Stromal cell of bone marrow (primary cell): ENCODE measurements at regions not wholly inside any gene's neighbourhood (a gene's known extent, or its start where the extent isn't known, plus 50 kb on each side); places are given as distances from the start of the nearest gene placed in this dataset.

Source experiments
- DNase-seq: peaks from one replicate; pipeline ENCODE4 v3.0.0-alpha.2; 2012; ENCODE audit warnings: low read depth

DNA sequence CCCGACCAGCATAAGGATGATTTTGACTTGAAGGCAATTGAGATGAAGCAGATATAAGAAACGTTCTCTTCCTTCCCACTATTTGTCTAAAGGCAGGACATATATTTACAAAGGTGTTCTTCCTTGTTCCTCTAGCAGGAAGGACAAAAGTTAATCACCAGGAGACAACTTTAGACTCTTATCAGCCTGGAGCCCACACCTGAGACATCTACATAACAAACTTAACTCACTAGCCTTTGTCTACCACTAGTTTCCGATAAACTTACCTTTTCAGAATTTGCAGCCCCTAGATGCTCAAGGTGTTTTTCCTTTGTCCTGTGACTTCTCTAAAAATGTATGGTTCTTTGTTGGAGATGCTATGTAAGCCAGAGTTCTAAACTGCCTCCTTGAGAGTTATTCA is 1047.8 kb upstream of the NXPH2 start:
- DNase-seq, result no peak

DNA sequence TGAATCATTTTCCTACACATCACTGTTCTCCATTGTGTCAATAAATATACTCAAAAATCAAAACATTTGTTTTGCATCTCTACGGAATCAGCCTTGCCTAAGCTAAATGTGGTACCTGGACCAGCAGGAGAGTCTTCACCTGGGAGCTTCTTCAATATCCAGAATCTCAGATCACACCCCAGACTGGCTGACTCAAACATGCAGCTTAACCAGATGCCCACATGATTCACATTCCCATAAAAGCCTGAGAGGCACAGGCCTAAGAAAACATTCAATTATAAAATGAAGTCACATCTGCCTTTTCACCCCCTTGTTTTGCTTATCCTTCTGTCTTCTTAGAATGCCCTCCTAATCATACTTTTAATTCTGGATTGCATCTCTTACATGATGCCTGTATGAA is 1045.5 kb upstream of the NXPH2 start:
- DNase-seq, result no peak

DNA sequence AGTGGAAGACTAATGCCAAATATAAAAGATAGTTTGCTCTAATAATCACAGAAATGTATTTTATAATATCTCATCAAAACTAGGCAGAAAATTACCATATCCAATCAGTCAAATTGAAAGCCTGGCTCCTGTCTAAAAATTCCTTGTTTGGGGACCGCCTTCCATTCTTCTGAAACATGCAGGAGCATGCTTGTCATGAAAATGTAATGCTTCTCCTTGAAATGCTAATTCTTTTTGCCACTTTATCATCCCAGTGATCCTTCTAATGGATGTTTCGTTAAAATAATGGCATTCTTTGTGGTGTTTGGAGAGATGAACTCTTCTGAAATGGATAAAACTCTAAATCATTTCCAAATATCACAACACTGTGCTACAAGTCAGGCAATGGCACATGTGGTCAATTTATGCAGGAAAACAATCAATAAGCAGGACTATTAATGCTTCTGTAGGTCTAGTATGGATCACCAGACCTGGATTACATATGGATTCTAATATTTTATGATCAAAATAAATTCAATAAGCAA is 1039.1 kb upstream of the NXPH2 start:
- DNase-seq, result no peak

DNA sequence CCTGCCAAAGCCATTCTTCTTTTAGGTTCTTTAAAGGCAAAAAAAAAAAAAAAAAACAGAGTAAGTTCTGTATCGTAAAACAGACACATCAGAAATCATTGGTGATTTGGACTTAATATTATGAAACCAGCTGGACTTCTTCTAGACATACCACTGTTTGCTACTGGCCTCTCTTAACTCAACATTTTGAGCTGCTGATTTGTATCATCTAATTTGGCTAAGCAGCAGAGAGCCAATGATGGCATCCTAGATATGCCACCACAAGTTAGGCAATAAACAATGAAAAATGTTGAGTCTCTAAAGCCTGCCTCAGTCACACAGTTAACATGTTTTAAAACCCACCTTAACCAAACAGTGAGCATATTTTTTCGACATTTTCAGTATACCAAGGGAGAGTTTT is 1034.3 kb upstream of the NXPH2 start:
- no peak for DNase-seq

DNA sequence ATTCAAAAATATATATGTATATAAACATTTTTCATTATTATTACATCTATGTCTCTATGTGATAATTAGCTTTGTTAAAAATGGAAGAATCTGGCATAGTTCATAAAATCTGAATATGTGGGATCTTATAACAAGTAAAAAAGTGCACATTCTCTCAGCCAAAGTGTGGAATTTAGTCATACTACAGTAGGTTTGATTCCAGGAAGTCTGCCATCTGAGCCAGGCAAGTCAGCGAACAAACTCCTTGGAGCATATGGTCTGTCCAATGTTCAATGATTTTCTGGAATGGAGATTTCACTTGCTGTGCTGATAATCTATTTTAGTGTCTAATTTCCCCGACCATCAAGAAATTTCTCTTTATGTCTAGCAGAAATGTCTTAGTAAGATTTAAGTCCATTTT is 1033.2 kb upstream of the NXPH2 start:
- no peak for DNase-seq

DNA sequence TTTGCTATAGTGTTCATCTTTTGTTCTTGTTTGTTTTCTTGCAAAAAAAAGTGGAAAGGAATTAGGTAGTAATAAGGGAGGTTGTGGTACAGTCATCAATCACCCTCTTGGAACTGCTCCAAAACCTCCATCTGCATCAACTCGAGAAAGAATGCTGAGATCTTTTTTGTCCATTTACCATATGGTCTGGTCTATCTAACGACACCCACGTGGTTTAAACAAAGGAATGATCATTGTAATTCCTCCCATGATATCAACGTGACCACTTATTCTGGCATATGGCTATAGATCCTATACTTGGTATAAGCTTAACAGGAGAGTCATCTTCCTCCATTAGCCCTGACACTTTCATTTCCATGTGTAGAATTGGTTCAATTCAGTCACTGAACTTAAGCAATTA is 1025.3 kb upstream of the NXPH2 start:
- no peak for DNase-seq

DNA sequence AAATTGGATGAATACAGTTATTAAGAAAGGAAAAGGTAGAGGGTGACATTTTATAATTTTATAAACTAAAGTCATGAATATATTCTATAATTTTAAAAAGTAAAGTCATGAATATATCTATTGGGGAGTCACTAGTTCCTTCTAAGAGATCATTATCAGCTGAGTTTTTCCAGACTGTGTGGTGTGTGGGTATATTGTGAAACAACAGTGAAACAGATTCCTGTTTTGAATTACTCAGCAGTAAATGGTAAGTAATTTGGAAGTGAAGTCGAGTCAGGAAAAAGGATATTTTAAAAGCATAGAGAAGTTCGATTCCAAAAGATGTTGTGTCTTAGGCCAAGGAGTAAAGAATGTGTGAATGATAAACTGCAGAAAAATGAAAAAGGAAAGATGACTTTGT is 1018.2 kb upstream of the NXPH2 start:
- peak; percentile 2 for DNase-seq

DNA sequence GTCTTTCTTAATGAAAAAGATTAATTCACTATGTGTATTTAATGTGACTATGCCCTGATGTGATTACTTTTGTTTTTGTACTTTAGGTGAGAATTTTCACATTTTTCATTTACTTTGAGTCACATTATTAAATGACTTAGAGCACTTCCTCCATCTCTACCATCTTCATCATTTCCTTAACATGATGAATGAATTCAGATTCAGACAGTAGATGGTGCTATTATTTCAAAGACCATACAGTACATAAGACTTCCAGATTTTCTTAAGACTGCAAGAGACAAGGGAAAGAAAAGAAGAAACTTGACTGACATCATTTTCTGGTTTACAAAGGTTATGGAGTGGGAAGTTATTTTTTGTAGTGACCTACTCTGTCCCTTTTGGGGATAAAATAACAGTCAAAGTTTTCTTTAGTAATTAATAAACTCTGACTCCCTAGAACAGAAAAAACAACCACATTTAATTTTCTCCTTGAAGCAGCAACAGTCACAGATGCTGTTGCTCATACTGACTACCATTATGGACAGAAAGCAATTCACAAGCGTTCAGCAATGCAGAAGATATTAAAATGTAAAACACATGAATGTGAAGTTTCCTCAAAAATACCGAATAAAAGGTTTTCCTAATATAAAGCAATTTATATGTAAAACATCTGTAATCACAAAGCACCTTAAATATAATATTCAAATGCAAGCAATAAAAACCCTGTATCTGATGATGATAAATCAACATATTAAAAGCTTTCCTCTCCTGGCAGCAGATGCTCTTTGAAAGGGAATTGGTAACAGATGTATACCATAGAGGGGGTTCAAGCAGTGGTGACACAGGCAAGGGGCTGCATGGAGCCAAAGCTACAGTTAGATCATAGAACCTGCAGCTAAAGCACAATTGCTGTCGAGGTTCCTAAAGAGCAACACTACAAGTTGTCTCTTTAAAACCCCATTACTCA is 1010.9 kb upstream of the NXPH2 start:
- peak; percentile 13 for DNase-seq

DNA sequence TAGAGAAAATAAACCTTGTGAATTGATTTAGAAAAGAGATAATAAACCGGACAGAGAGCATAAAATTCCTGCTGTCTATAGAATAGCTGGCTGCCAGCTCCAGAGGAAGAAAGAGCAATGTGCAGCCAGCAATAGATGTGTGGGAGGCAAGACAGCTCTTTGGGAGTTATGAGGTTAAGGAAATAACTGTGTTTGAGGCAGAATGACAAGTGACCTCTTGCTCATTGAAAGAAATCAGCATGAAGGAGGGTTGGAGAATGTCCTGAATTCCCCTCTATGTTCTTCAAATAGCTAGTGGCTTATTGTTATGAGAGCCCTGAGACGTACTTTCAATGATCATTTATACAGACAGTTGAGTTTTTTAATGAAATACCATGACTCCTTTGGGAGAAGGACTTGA is 1009.9 kb upstream of the NXPH2 start:
- no peak for DNase-seq

DNA sequence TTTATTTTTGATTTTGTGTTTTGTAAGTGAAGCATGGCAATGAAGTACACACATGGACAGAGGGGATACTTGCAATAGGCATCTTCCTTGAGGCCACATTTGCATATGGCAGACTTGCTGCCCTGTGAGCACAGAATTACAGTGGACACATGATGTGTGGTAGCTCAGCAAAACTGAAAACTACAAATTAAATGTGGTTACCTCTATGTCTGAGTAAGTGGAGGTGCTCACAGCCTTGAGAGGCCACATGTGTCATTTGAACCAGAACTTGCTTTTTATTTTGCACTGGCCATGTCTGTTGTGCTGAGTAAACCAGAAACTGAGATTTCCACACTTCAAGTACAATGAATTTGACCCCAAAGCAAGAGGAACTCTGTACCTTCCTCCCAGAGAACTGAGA is 998.5 kb upstream of the NXPH2 start:
- DNase-seq, result no peak

DNA sequence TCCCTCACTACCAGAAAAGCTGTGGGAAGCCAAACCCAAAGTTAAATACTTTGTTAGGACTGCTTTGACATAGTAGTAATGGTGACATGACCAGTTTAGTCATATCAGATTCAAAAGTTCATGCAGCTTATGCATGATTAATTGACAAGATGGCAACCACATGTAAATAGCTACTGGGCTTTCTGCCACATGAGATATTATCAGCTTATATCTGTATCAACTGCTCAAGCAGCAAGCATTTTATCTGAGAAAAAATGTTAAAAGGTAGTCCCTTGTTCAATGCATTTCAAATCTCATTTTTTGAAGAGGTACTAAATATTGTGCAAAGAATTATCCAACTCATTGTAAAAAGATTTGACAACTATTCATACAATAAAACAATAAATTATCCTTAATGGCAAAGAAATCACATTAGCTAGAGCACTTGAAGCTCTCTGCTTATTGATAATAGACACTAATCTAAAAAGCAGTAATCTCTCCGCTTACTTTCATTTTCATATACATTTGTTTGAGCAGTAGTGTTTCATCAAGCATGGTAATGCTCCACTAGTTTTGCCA is 993.6 kb upstream of the NXPH2 start:
- no peak for DNase-seq

DNA sequence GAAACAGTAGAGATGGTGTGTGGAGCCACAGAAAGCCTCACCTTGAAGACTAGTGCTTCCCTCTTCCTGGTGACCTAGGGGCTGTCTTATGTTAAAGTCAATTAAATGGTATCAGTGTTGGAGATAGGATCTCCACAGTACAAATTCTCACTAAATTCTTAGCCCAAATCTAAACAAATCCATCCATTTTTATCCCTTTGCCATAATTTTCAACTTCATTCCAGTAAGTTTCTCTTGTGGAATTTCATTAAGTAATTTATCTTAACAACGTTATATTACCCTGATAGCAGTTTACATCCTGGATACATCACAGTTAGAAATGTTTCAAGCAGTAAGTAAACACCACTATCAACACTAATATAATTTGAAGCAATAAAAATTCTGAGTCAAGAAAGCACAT is 989.4 kb upstream of the NXPH2 start:
- DNase-seq, result no peak

DNA sequence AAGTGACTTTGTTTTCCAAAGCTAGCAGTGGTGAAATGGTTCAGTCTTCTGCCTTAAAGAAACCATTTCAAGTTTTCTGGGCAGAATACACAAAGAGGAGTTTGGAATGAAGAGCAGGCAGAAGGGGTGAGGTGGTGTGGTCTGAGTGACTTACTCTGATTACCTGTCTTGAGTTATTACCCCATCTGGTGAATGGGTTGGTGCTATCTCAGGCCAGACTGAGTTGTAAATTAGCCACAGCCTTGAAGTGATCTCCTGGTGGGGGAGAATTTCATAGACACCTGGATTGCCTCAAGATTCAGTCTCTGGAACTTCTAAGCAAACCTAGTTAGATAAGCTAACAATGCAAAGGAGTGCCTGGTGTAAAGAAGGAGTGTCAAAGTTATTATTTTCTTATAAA is 983.5 kb upstream of the NXPH2 start:
- DNase-seq, result no peak

DNA sequence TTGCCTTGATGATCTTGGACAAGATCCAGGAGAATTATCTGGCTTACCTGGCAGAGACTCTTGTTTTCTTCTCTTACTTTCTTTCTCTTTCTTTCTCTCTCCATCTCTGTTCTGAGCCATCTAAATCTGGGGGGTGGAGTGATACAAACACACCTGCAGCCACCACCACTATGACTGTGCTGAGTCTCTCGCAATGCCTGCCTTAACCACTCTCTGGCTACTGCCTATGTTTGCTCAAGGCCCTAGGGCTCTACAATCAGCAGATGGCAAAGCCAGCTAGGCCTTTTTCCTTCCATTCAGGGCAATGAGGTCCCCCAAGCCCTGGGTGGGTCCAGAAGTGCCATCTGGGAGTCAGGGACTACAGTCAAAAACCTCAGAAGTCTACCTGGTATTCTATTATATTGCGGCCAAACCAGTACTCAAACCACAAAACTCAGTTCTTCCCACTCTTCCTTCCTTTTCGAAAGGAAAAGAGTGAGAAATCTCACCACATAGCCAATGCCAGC is 978.9 kb upstream of the NXPH2 start:
- no peak for DNase-seq

DNA sequence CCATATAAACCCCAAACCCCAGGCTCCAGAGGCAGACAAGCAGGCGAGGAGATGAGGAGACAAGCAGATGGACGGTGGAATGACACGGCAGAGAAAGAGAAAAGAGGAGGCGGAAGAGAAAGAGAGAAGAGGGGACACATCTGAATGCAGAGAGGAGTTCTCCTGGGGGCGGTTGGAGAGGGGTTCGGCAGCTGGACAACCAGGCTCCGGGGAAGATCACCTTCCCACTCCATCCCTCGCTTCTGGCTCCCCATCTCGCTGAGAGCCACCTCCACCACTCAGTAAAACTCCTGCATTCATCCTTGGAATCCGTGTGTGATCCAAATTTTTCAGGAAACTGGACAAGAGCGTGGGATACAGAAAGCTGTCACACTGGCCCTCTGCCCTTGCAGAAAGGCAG is 966.7 kb upstream of the NXPH2 start:
- DNase-seq, result no peak

DNA sequence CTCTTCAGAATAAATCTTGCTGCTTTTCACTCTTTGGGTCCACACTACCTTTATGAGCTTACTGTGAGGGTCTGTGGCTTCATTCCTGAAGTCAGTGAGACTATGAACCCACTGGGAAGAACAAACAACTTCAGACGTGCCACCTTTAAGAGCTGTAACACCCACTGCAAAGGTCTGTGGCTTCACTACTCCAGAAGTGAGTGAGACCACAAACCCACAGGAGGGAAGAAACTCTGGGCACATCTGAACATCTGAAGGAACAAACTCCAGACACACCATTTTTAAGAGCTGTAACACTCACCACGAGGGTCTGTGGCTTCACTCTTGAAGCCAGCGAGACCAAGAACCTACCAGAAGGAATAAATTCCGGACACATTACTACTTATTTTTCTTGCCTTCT is 964.1 kb upstream of the NXPH2 start:
- DNase-seq, result no peak

DNA sequence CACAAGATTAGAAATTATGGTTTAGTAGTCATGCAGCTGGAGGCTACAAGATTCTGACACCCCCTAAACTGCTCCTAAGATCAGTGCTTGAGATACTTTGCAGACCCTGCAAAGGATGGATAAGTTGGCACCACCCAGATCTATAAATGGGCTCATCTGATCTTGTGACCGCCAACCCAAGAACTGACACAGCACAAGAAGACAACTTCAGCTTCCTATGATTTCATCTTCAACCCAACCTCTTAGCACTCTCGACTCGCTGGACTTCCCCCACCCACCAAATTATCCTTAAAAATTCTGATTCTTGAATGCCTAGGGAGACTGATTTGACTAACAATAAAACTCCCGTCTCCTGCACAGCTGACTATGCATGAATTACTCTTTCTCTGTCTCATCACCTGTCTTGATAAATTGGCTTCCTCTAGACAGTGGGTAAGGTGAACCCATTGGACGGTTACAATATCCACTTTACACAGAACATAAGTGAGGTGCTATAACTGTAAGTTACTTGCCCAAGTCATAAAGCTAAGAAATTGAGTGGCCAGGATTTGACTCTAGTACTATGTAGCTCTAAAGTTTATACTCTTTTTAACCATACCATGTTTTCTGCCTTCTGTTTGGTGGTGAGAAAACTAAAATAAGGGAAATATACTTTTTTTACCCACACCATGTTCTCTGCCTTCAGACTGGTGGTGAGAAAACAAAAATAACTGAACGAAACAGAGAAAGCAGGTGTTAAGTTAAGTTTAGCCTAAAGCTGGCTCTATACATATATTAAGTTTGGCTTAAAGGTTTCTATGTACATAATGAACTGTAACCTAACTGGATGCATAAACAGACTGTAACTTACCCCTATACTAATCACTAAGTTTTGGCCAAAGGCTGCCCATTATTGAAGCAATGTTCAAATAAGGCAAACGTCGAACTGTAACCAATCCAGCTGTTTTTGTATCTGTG is 962.3 kb upstream of the NXPH2 start:
- DNase-seq, result no peak

DNA sequence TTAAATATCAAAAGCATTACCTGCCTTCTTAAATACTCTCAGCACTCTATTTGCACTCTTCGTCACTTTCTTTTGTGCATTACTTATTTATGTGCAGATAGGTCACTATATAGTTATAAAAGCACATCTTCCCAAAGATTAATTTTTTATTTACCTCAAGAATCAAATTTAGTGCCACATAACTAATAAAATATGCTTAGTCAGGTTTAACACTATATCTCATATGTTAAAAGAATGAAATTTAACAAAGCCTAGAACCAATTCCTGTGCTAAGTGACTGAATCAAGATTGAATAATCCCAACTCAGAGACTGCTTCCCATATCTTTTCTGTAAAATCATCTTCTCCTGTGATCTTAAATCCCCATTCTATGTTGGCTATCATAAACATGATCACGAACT is 957.5 kb upstream of the NXPH2 start:
- DNase-seq, result no peak

DNA sequence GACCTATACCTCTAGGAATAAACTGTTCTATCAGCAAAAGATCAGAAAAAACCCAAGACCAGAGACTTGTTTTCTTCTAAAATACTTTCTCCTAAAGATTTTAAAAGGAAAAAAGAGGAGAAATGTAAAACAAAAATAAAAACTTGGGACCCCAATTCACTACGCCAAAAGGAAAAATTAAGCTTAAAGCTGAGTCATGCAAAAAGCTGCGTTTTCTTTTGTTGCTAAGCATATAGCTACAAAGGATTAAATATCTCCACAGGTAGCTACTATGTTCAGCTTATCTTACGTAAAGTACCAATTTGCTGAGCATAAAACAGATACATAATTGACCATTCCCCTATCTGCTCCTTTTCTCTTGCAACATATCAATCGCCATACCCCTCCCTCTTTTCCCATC is 950.0 kb upstream of the NXPH2 start:
- no peak for DNase-seq

DNA sequence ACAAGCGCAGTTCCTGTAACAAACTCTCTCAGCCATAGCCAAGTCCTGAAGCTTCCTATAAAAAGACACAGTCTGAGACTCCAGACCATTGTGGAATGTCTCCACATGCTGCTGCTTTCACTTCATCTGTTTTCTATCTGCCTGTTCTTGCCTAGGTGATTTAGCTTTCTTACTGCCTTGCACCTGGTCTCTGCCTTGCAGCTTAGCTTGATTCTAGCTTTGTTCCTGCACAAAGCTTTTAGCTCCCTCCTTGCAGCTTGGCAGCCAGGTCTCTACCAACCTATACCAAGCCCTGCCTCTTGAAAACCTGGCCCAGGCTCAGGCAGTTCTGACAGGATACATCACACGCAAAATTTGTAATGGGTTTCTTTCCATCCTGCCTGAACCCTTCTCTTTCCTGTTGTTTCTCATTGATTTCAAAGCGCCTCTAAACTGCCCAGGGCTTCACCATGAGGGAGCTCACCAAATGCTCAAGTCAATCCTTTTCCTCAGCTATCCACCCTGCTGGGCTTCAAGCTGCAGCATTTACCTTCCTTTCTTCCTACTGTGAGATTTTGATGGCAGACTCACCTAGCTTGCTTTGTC is 941.3 kb upstream of the NXPH2 start:
- DNase-seq, result no peak

DNA sequence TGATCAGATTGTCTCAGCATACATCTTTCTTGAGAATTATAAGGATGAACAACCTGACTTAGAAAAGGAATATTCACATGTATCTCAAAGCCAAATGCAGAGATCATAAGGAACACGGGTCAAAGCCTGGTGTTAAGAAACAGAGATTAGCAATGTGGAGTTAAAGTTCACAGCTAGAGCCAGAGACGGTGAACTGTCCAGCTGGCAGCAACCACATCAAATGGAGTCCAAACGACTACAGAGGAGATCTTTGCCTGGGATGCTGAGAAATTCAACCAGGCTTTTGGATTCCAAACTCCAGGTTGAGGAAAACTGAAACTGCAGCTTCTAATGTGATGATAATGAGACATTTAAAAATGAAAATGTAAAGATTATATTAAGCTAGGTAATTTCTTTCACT is 939.9 kb upstream of the NXPH2 start:
- DNase-seq, result no peak

DNA sequence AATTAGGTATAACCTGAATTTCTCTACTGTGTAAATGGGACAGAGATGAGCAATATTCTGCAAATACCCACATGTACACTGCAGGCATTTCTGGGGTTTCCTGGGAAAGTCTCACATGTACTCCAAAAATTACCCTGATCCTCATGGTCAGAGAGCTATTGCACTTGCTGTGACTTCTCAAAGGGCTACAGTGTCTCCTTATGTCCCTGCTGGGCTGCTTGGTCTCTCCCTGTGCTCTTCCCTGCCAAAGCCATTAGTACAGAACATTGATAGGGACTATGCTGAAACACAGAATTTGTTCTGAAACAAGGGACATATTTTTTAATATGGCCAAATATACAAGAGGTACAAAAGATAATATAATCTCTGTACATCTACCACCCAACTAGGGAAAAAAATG is 924.4 kb upstream of the NXPH2 start:
- no peak for DNase-seq
